Activated CD4-positive, alpha-beta memory T cell treated with anti-CD3 and anti-CD28 coated beads, Interleukin-2, amount 10 ng/mL, durations not matched to agents 7 days and 5 days (primary cell): ENCODE measurements at regions not wholly inside any gene's neighbourhood (a gene's known extent, or its start where the extent isn't known, plus 50 kb on each side); places are given as distances from the start of the nearest gene placed in this dataset.

Source experiments
- CTCF ChIA-PET: fragments of 350-600 bp; sonication (Branson Sonifier 250); formaldehyde crosslinking; loops from one replicate; lab custom pipeline; 2021; ENCODE audit warnings: antibody characterized with exemption, inconsistent platforms; lab: Charles Lee
- POLR2A ChIA-PET: fragments of 350-600 bp; sonication (Branson Sonifier 250); formaldehyde crosslinking; loops from one replicate; lab custom pipeline; 2021; ENCODE audit warnings: antibody characterized with exemption; lab: Charles Lee
- DNase-seq: peaks from one replicate; pipeline ENCODE4 v3.0.0-alpha.2; 2020
- H3K27ac Mint-ChIP-seq: one replicate; pipeline ENCODE4 v1.8.0; 2021; ENCODE audit warnings: mild to moderate bottlenecking, mixed read lengths
- H3K27me3 Mint-ChIP-seq: one replicate; pipeline ENCODE4 v1.8.0; 2021; ENCODE audit warnings: mixed read lengths
- H3K36me3 Mint-ChIP-seq: one replicate; pipeline ENCODE4 v1.8.0; 2021; ENCODE audit warnings: low read depth, mixed read lengths
- H3K4me1 Mint-ChIP-seq: one replicate; pipeline ENCODE4 v1.8.0; 2021; ENCODE audit warnings: mixed read lengths
- H3K4me3 Mint-ChIP-seq: one replicate; pipeline ENCODE4 v1.8.0; 2021; ENCODE audit warnings: mild to moderate bottlenecking, mixed read lengths
- H3K9me3 Mint-ChIP-seq: one replicate; pipeline ENCODE4 v1.8.0; 2021; ENCODE audit warnings: mixed read lengths

GRCh38 chr4:110265001-110265400 is 66.6 kb upstream of the ELOVL6 start:
- ChIA-PET POLR2A (no interaction called here), CTCF (interaction anchor here (1.3 kb wide), 1 partner anchor 216 kb away, joined by 4 read pairs; no protein-coding TSS in a partner anchor)
- no peak for DNase-seq
- Mint-ChIP-seq H3K27me3 (peaks cover 16% of the 10 kb centered on the region), H3K9me3 (no peaks in the 10 kb centered on the region), H3K36me3 (no peaks in the 10 kb centered on the region), H3K27ac (no peak overlapping the region), H3K4me3 (no peak overlapping the region), H3K4me1 (peaks cover 13% of the 10 kb centered on the region)

GRCh38 chr4:110260299-110260698 is 61.9 kb upstream of the ELOVL6 start:
- H3K9me3 Mint-ChIP-seq, result no peaks in the 10 kb centered on the region
- no peak overlapping the region for H3K27ac Mint-ChIP-seq
- H3K4me1 Mint-ChIP-seq, result no peaks in the 10 kb centered on the region
- ChIA-PET POLR2A (no interaction called here), CTCF (no interaction called here)
- no peak overlapping the region for H3K4me3 Mint-ChIP-seq
- peaks cover 10% of the 10 kb centered on the region for H3K27me3 Mint-ChIP-seq
- DNase-seq, result no peak
- H3K36me3 Mint-ChIP-seq, result no peaks in the 10 kb centered on the region

- H3K4me1 Mint-ChIP-seq, result no peaks in the 10 kb centered on the region
These were observed 51.6 kb upstream of the ELOVL6 start for GRCh38 chr4:110250023-110250387.

GRCh38 chr4:110248831-110249253 is 50.4 kb upstream of the ELOVL6 start:
- ChIA-PET POLR2A (no interaction called here), CTCF (no interaction called here)
- peaks cover 25% of the 10 kb centered on the region for H3K27me3 Mint-ChIP-seq
- H3K27ac Mint-ChIP-seq, result no peak overlapping the region
- no peak overlapping the region for H3K4me3 Mint-ChIP-seq
- DNase-seq, result no peak
- H3K36me3 Mint-ChIP-seq, result no peaks in the 10 kb centered on the region
- no peaks in the 10 kb centered on the region for H3K9me3 Mint-ChIP-seq
- H3K4me1 Mint-ChIP-seq, result no peaks in the 10 kb centered on the region

More at GRCh38 chr4:110250023-110250387, 51.6 kb upstream of the ELOVL6 start:
- ChIA-PET CTCF (no interaction called here), POLR2A (no interaction called here)
- no peaks in the 10 kb centered on the region for H3K9me3 Mint-ChIP-seq
- H3K27ac Mint-ChIP-seq, result no peak overlapping the region
- no peaks in the 10 kb centered on the region for H3K36me3 Mint-ChIP-seq
- no peak overlapping the region for H3K4me3 Mint-ChIP-seq
- peaks cover 24% of the 10 kb centered on the region for H3K27me3 Mint-ChIP-seq
- DNase-seq, result no peak
